HepG2 (cell line): ENCODE measurements at regions not wholly inside any gene's neighbourhood (a gene's known extent, or its start where the extent isn't known, plus 50 kb on each side); places are given as distances from the start of the nearest gene placed in this dataset.

Experiments
- FIP1L1 ChIP-seq: fragments of 200-400 bp; formaldehyde crosslinking; IDR thresholded peaks from 2 replicates; pipeline ENCODE4 v1.6.1; 2018; ENCODE audit warnings: low read depth, mild to moderate bottlenecking, low read length, moderate library complexity, borderline replicate concordance; ENCODE audit not compliant: insufficient read depth
- ZFP36L2 ChIP-seq: sonication (generic); formaldehyde crosslinking; IDR thresholded peaks from 2 replicates; pipeline ENCODE4 v1.4.0; 2020; ENCODE audit warnings: missing genetic modification reagents
- ZNF432 ChIP-seq: sonication (generic); formaldehyde crosslinking; IDR thresholded peaks from 2 replicates; pipeline ENCODE4 v1.5.0; 2020; ENCODE audit warnings: missing genetic modification reagents, mild to moderate bottlenecking, borderline replicate concordance
- ZNF572 ChIP-seq: sonication (generic); formaldehyde crosslinking; IDR thresholded peaks from 2 replicates; pipeline ENCODE4 v1.5.1; 2020; ENCODE audit warnings: mild to moderate bottlenecking, missing genetic modification reagents
- ZSCAN9 ChIP-seq: IDR thresholded peaks from 2 replicates; pipeline ENCODE4 v1.6.1; 2016; ENCODE audit warnings: borderline replicate concordance
- TF ChIP-seq, protein P1 (sequence below): sonication (generic); formaldehyde crosslinking; conservative IDR thresholded peaks from 2 replicates; pipeline ENCODE4 v1.4.0; 2020; ENCODE audit warnings: missing genetic modification reagents
- TF ChIP-seq, protein P2 (sequence below), 2 experiments: fragments of 450-650 bp in 1 of 2; sonication (generic) in 1 of 2; formaldehyde crosslinking; IDR thresholded peaks; 2 replicates each; pipeline versions ENCODE4 v1.5.0 to v1.8.0; 2020 to 2022; ENCODE audit warnings: mild to moderate bottlenecking in 1 of 2, missing genetic modification reagents in 1 of 2
- TF ChIP-seq, protein P3 (sequence below): sonication (generic); formaldehyde crosslinking; IDR thresholded peaks from 2 replicates; pipeline ENCODE4 v1.4.0; 2020; ENCODE audit warnings: missing genetic modification reagents
- TF ChIP-seq, protein P4 (sequence below): sonication (generic); formaldehyde crosslinking; IDR thresholded peaks from 2 replicates; pipeline ENCODE4 v1.8.0; 2022; ENCODE audit warnings: mild to moderate bottlenecking, missing genetic modification reagents, moderate library complexity
- TF ChIP-seq, protein P5 (sequence below): sonication (generic); formaldehyde crosslinking; IDR thresholded peaks from 2 replicates; pipeline ENCODE4 v1.5.0; 2020; ENCODE audit warnings: mild to moderate bottlenecking, missing genetic modification reagents

DNA sequence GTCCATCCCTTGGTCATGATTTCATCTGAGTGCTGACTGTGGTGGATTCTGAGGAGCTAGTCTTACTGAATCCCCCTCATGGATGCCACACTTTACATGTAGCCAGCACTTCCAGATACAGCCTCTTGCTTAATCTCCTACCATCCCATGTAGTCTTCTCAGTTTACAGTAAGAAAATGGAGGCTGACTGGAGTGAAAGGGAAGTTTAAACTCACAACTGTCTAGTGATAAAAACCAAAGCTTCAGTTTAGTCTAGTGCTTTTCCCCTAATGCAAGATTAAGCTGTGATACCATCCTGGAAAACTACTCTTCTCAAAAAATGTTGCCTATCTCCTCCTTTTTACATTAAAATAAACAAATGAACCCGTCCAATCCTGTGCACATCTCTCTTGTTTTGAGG is 146.8 kb upstream of the HES1 start (continued):
- TF ChIP-seq, protein P1, sequence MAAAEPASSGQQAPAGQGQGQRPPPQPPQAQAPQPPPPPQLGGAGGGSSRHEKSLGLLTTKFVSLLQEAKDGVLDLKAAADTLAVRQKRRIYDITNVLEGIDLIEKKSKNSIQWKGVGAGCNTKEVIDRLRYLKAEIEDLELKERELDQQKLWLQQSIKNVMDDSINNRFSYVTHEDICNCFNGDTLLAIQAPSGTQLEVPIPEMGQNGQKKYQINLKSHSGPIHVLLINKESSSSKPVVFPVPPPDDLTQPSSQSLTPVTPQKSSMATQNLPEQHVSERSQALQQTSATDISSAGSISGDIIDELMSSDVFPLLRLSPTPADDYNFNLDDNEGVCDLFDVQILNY (CRISPR knock-in tag), result no peak
- TF ChIP-seq ZNF572 (CRISPR knock-in tag), result no peak
- no peak for TF ChIP-seq ZNF432 (CRISPR knock-in tag)
- TF ChIP-seq, protein P2, sequence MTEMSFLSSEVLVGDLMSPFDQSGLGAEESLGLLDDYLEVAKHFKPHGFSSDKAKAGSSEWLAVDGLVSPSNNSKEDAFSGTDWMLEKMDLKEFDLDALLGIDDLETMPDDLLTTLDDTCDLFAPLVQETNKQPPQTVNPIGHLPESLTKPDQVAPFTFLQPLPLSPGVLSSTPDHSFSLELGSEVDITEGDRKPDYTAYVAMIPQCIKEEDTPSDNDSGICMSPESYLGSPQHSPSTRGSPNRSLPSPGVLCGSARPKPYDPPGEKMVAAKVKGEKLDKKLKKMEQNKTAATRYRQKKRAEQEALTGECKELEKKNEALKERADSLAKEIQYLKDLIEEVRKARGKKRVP (CRISPR knock-in tag; IDR thresholded peaks at IDR 0.05), result no peak
- TF ChIP-seq, protein P3, sequence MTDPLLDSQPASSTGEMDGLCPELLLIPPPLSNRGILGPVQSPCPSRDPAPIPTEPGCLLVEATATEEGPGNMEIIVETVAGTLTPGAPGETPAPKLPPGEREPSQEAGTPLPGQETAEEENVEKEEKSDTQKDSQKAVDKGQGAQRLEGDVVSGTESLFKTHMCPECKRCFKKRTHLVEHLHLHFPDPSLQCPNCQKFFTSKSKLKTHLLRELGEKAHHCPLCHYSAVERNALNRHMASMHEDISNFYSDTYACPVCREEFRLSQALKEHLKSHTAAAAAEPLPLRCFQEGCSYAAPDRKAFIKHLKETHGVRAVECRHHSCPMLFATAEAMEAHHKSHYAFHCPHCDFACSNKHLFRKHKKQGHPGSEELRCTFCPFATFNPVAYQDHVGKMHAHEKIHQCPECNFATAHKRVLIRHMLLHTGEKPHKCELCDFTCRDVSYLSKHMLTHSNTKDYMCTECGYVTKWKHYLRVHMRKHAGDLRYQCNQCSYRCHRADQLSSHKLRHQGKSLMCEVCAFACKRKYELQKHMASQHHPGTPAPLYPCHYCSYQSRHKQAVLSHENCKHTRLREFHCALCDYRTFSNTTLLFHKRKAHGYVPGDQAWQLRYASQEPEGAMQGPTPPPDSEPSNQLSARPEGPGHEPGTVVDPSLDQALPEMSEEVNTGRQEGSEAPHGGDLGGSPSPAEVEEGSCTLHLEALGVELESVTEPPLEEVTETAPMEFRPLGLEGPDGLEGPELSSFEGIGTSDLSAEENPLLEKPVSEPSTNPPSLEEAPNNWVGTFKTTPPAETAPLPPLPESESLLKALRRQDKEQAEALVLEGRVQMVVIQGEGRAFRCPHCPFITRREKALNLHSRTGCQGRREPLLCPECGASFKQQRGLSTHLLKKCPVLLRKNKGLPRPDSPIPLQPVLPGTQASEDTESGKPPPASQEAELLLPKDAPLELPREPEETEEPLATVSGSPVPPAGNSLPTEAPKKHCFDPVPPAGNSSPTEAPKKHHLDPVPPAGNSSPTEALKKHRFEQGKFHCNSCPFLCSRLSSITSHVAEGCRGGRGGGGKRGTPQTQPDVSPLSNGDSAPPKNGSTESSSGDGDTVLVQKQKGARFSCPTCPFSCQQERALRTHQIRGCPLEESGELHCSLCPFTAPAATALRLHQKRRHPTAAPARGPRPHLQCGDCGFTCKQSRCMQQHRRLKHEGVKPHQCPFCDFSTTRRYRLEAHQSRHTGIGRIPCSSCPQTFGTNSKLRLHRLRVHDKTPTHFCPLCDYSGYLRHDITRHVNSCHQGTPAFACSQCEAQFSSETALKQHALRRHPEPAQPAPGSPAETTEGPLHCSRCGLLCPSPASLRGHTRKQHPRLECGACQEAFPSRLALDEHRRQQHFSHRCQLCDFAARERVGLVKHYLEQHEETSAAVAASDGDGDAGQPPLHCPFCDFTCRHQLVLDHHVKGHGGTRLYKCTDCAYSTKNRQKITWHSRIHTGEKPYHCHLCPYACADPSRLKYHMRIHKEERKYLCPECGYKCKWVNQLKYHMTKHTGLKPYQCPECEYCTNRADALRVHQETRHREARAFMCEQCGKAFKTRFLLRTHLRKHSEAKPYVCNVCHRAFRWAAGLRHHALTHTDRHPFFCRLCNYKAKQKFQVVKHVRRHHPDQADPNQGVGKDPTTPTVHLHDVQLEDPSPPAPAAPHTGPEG, result no peak
- TF ChIP-seq ZFP36L2 (CRISPR knock-in tag), result no peak
- TF ChIP-seq, protein P4, sequence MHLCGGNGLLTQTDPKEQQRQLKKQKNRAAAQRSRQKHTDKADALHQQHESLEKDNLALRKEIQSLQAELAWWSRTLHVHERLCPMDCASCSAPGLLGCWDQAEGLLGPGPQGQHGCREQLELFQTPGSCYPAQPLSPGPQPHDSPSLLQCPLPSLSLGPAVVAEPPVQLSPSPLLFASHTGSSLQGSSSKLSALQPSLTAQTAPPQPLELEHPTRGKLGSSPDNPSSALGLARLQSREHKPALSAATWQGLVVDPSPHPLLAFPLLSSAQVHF (CRISPR knock-in tag), result no peak
- no peak for TF ChIP-seq FIP1L1
- TF ChIP-seq, protein P5, sequence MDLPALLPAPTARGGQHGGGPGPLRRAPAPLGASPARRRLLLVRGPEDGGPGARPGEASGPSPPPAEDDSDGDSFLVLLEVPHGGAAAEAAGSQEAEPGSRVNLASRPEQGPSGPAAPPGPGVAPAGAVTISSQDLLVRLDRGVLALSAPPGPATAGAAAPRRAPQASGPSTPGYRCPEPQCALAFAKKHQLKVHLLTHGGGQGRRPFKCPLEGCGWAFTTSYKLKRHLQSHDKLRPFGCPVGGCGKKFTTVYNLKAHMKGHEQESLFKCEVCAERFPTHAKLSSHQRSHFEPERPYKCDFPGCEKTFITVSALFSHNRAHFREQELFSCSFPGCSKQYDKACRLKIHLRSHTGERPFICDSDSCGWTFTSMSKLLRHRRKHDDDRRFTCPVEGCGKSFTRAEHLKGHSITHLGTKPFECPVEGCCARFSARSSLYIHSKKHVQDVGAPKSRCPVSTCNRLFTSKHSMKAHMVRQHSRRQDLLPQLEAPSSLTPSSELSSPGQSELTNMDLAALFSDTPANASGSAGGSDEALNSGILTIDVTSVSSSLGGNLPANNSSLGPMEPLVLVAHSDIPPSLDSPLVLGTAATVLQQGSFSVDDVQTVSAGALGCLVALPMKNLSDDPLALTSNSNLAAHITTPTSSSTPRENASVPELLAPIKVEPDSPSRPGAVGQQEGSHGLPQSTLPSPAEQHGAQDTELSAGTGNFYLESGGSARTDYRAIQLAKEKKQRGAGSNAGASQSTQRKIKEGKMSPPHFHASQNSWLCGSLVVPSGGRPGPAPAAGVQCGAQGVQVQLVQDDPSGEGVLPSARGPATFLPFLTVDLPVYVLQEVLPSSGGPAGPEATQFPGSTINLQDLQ (CRISPR knock-in tag), result no peak
- no peak for TF ChIP-seq ZSCAN9 (CRISPR knock-in tag)
- TF ChIP-seq, all 625 proteins: peak for 0
